ENCODE measurements at regions not wholly inside any gene's neighbourhood (a gene's known extent, or its start where the extent isn't known, plus 50 kb on each side); places are given as distances from the start of the nearest gene placed in this dataset.

- Histone ChIP-seq H3K4me3 (ENCODE audit: insufficient read depth, low read depth, low read length) (no peak overlapping the region), H3K36me3 (replicated peaks; ENCODE audit: control insufficient read depth, insufficient read depth, low read length) (no peaks in the 10 kb centered on the region), H3K27me3 (ENCODE audit: control insufficient read depth, insufficient read depth, low read length) (no peaks in the 10 kb centered on the region)
- DNase-seq, result no peak
Observed at GRCh38 chr20:58077282-58077681, 151.2 kb downstream of the ANKRD60 start.

- no peak overlapping the region for H3K4me3 ChIP-seq (ENCODE audit: insufficient read depth, low read depth, low read length)
- H3K36me3 ChIP-seq (replicated peaks; ENCODE audit: control insufficient read depth, insufficient read depth, low read length), result no peaks in the 10 kb centered on the region
- H3K27me3 ChIP-seq (ENCODE audit: control insufficient read depth, insufficient read depth, low read length), result no peaks in the 10 kb centered on the region
- DNase-seq, result no peak
Observed at GRCh38 chr20:58076405-58076804, 152.0 kb downstream of the ANKRD60 start.

GRCh38 chr20:58075586-58076345 lies 152.7 kb downstream of the ANKRD60 start:
- DNase-seq, result no peak
- H3K27me3 ChIP-seq (ENCODE audit: control insufficient read depth, insufficient read depth, low read length), result no peaks in the 10 kb centered on the region
- H3K36me3 ChIP-seq (replicated peaks; ENCODE audit: control insufficient read depth, insufficient read depth, low read length), result no peaks in the 10 kb centered on the region
- H3K4me3 ChIP-seq (ENCODE audit: insufficient read depth, low read depth, low read length), result no peak overlapping the region

GRCh38 chr20:58073945-58074856 lies 154.3 kb downstream of the ANKRD60 start:
- no peak for DNase-seq
- no peaks in the 10 kb centered on the region for H3K27me3 ChIP-seq (ENCODE audit: control insufficient read depth, insufficient read depth, low read length)
- no peaks in the 10 kb centered on the region for H3K36me3 ChIP-seq (replicated peaks; ENCODE audit: control insufficient read depth, insufficient read depth, low read length)
- H3K4me3 ChIP-seq (ENCODE audit: insufficient read depth, low read depth, low read length), result no peak overlapping the region

GRCh38 chr20:58072695-58073671 lies 155.5 kb downstream of the ANKRD60 start:
- Histone ChIP-seq H3K36me3 (replicated peaks; ENCODE audit: control insufficient read depth, insufficient read depth, low read length) (no peaks in the 10 kb centered on the region), H3K4me3 (ENCODE audit: insufficient read depth, low read depth, low read length) (no peak overlapping the region), H3K27me3 (ENCODE audit: control insufficient read depth, insufficient read depth, low read length) (no peaks in the 10 kb centered on the region)
- no peak for DNase-seq

GRCh38 chr20:58071991-58072390 lies 156.5 kb downstream of the ANKRD60 start:
- Histone ChIP-seq H3K27me3 (ENCODE audit: control insufficient read depth, insufficient read depth, low read length) (no peaks in the 10 kb centered on the region), H3K4me3 (ENCODE audit: insufficient read depth, low read depth, low read length) (no peak overlapping the region), H3K36me3 (replicated peaks; ENCODE audit: control insufficient read depth, insufficient read depth, low read length) (no peaks in the 10 kb centered on the region)
- no peak for DNase-seq

- no peaks in the 10 kb centered on the region for H3K36me3 ChIP-seq (replicated peaks; ENCODE audit: control insufficient read depth, insufficient read depth, low read length)
- no peak for DNase-seq
- H3K4me3 ChIP-seq (ENCODE audit: insufficient read depth, low read depth, low read length), result no peak overlapping the region
Observed at GRCh38 chr20:58071298-58071697, 157.2 kb downstream of the ANKRD60 start.

DNA sequence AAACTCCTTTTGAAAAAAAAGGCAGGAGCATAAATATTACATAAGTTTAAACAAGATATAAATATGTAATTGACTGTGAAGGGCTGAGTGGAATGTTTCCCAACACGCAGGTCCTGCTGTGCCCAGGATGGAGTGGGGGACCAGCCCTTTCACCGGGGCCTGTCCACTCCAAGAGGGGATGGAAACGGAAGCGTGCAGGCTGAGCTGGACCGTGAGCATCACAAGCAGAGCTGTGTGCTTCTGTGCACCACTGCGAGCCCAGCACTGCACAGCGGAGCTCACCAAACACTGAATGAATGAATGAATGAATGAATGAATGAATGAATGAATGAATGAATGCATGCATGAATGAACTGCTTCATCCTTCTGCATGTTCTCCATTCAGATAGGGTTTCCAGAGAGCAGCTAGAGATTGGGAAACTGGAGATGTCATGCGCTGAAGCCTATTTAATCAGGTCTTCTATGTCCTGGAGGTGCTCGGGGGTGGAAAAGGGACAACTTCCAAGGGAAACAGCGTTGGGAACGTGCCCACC lies 157.7 kb downstream of the ANKRD60 start:
- Histone ChIP-seq H3K4me3 (ENCODE audit: insufficient read depth, low read depth, low read length) (no peak overlapping the region), H3K27me3 (ENCODE audit: control insufficient read depth, insufficient read depth, low read length) (no peaks in the 10 kb centered on the region), H3K36me3 (replicated peaks; ENCODE audit: control insufficient read depth, insufficient read depth, low read length) (no peaks in the 10 kb centered on the region)
- no peak for DNase-seq

More at GRCh38 chr20:58071298-58071697, 157.2 kb downstream of the ANKRD60 start:
- H3K27me3 ChIP-seq (ENCODE audit: control insufficient read depth, insufficient read depth, low read length), result no peaks in the 10 kb centered on the region

- H3K4me3 ChIP-seq (ENCODE audit: insufficient read depth, low read depth, low read length), result no peak overlapping the region
- DNase-seq, result no peak
- no peaks in the 10 kb centered on the region for H3K27me3 ChIP-seq (ENCODE audit: control insufficient read depth, insufficient read depth, low read length)
- no peaks in the 10 kb centered on the region for H3K36me3 ChIP-seq (replicated peaks; ENCODE audit: control insufficient read depth, insufficient read depth, low read length)
Observed at GRCh38 chr20:58069796-58070663, 158.4 kb downstream of the ANKRD60 start.

GRCh38 chr20:58069207-58069606 lies 159.2 kb downstream of the ANKRD60 start:
- no peak for DNase-seq
- no peaks in the 10 kb centered on the region for H3K27me3 ChIP-seq (ENCODE audit: control insufficient read depth, insufficient read depth, low read length)
- no peak overlapping the region for H3K4me3 ChIP-seq (ENCODE audit: insufficient read depth, low read depth, low read length)
- no peaks in the 10 kb centered on the region for H3K36me3 ChIP-seq (replicated peaks; ENCODE audit: control insufficient read depth, insufficient read depth, low read length)

DNA sequence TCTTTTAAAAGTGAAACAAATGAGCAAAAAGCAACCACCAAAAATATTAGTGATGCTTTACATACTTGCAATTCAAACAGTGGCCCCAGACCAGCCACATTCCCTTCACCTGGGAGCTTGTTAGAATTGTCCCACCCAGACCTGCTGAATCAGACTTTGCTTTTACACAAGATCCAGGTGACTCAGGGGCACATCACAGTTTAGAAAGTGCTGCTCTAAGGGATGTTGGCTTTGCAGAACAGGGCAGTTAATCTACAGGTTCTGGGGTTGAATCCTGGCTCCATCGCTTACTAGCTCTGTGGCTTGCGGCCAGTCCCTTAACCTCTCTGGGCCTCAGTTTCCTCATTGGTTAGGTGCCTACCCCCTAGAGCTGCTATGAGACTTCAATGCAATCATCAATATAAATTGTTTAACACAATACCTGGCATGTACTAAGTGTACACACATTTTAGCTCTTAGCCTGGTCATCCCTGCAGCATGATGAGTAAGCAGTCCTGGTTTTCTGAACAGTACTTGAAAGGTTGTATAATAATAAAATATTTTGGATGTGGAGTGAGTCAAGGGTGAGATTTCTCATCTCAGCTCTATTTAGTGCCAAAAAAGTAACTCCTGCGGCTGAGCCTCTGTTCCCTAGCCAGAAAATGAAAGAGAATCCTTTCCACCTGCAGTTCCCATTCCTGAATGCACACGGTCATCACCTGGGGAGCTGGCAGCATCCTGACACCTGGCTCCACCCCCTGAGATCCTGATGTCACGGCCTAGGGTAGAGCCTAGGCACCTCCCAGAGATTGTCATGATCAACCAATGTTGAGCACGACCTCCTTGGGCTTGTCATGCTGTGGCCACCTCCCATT lies 162.7 kb downstream of the ANKRD60 start:
- H3K4me3 ChIP-seq (ENCODE audit: insufficient read depth, low read depth, low read length), result no peak overlapping the region
- H3K27me3 ChIP-seq (ENCODE audit: control insufficient read depth, insufficient read depth, low read length), result no peaks in the 10 kb centered on the region
- no peaks in the 10 kb centered on the region for H3K36me3 ChIP-seq (replicated peaks; ENCODE audit: control insufficient read depth, insufficient read depth, low read length)
- peak; percentile 51 for DNase-seq

DNA sequence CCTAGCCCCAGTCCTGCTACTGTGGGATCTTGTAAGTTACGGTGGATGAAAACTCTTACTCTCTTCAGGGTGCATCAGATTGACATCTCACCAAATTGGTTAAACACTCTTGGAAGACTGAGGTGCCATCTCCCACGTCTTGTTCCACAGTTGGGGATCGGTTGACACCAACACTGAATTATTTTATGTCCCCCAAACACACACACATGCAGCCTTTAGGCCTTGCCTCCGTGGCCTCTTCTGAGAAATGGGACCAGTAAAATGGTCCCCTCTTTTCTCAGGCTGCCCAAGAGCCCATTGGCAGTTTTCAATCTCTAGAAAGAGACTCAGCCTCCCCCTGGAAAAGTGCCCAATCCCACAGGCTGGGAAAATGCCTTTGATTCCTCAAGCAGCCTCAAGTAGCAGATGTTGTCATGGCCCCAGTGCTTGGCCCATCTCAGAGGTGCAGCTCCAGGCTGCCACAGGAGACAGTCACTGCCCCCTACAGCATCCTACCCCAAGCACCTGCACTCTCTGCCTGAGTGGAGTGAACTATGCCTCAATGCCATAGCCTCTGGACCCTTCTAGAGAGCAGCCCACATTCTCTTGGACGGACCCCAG lies 163.9 kb downstream of the ANKRD60 start:
- Histone ChIP-seq H3K36me3 (replicated peaks; ENCODE audit: control insufficient read depth, insufficient read depth, low read length) (no peaks in the 10 kb centered on the region), H3K27me3 (ENCODE audit: control insufficient read depth, insufficient read depth, low read length) (no peaks in the 10 kb centered on the region), H3K4me3 (ENCODE audit: insufficient read depth, low read depth, low read length) (no peak overlapping the region)
- DNase-seq, result no peak
